SK-N-MC (cell line): ENCODE measurements at regions not wholly inside any gene's neighbourhood (a gene's known extent, or its start where the extent isn't known, plus 50 kb on each side); places are given as distances from the start of the nearest gene placed in this dataset.

Experiments
- DNase-seq: peaks from one replicate; pipeline ENCODE4 v3.0.0-alpha.2; 2011; ENCODE audit warnings: low read depth, low spot score
- H3K27ac ChIP-seq: fragments of 200-600 bp; sonication (generic); 2 replicates; pipeline ENCODE4 v1.5.1; 2016; ENCODE audit warnings: mixed run types
- H3K36me3 ChIP-seq: fragments of 200-600 bp; sonication (generic); 2 replicates; pipeline ENCODE4 v1.6.1; 2017; ENCODE audit warnings: antibody characterized with exemption, low read length, mixed read lengths; ENCODE audit not compliant: insufficient read depth
- H3K4me3 ChIP-seq: fragments of 200-600 bp; sonication (generic); 2 replicates; pipeline ENCODE4 v1.5.1; 2016
- H3K9ac ChIP-seq: fragments of 200-600 bp; sonication (generic); 2 replicates; pipeline ENCODE4 v1.8.0; 2017; ENCODE audit warnings: mixed run types, mixed read lengths; ENCODE audit not compliant: insufficient read length
- H3K9me3 ChIP-seq: fragments of 200-600 bp; sonication (generic); 2 replicates; pipeline ENCODE4 v1.6.1; 2017; ENCODE audit warnings: low read depth, mild to moderate bottlenecking, antibody characterized with exemption, low read length, moderate library complexity, mixed read lengths
- EZH2 ChIP-seq: fragments of 200-600 bp; sonication (generic); IDR thresholded peaks from one replicate; pipeline ENCODE4 v1.6.1; 2017; ENCODE audit warnings: antibody characterized with exemption
- FOXP2 ChIP-seq: optimal IDR thresholded peaks from 2 replicates; pipeline ENCODE3; 2011; ENCODE audit warnings: mild to moderate bottlenecking, moderate library complexity; ENCODE audit not compliant: insufficient read depth; ENCODE audit errors: extremely low read length, control extremely low read depth
- POLR2AphosphoS5 ChIP-seq: IDR thresholded peaks from 2 replicates; pipeline ENCODE4 v1.6.1; 2012; ENCODE audit warnings: mild to moderate bottlenecking, low read depth, low read length, borderline replicate concordance

DNA sequence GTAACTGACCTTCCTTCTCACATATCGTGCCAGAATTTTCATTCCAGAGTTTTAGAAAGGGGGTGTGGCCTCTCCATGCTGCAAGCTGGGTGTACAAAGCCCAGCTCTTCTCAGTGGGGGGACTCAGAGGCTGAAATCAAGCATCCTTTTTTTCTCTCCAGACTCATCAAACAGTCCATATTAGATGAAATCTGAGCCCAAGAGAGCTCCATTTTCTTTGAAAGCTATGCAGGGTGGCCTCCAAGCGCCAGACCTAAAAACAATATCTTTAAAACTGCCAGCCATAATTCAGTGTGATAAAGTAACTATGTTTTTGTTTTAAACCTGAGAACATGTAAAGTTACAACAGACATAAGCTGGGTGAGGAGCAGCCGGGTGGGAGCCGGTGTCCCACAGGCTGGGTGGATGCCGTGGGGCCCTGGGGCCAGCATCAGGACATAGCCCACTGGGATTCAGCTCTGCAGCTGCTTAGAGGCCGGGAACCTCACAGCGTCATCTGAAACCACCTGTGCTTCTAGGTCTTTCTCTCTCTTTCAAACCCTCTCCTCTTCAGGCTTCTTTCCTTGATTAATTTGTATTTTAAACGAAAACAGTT is 249.2 kb downstream of the ZNF536 start:
- DNase-seq: no peak
- Histone ChIP-seq H3K4me3 (no peak overlapping the region), H3K9ac (no peak overlapping the region), H3K36me3 (no peaks in the 10 kb centered on the region), H3K27ac (no peak overlapping the region), H3K9me3 (no peaks in the 10 kb centered on the region)
- no peak for TF ChIP-seq FOXP2
- TF ChIP-seq EZH2: no peak
- TF ChIP-seq POLR2AphosphoS5: no peak

DNA sequence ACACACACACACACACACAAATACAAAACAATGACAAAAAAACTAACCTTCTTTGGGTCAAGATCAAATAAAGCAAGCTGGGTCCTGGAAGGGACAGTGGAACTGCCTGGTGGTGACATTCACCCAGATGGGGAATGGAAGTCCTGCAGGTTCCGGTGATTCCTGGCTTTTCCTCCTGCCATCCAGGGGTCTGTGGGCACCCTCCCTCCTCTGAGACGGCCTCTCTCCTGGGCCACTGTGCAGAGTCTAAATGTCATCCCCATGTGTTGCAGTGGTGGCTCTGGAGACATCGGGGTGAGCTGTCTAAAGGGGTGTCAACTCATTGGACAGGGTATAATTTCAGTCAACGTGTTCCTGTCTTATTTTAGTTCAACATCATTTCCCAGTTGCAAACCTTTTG is 248.2 kb downstream of the ZNF536 start:
- no peak for TF ChIP-seq EZH2
- TF ChIP-seq FOXP2: no peak
- no peak for TF ChIP-seq POLR2AphosphoS5
- no peak for DNase-seq
- Histone ChIP-seq H3K27ac (no peak overlapping the region), H3K36me3 (no peaks in the 10 kb centered on the region), H3K9me3 (no peaks in the 10 kb centered on the region), H3K9ac (no peak overlapping the region), H3K4me3 (no peak overlapping the region)

- no peak overlapping the region for H3K4me3 ChIP-seq
- no peak for DNase-seq
- H3K9ac ChIP-seq: no peak overlapping the region
- no peaks in the 10 kb centered on the region for H3K36me3 ChIP-seq
- H3K9me3 ChIP-seq: no peaks in the 10 kb centered on the region
- TF ChIP-seq FOXP2: no peak
- TF ChIP-seq EZH2: no peak
- TF ChIP-seq POLR2AphosphoS5: no peak
- H3K27ac ChIP-seq: no peak overlapping the region
Measured at GRCh38 chr19:30609656-30610270, 237.6 kb downstream of the ZNF536 start.

GRCh38 chr19:30608471-30608870 is 236.3 kb downstream of the ZNF536 start:
- Histone ChIP-seq H3K27ac (no peak overlapping the region), H3K36me3 (no peaks in the 10 kb centered on the region), H3K4me3 (no peak overlapping the region), H3K9me3 (no peaks in the 10 kb centered on the region), H3K9ac (no peak overlapping the region)
- no peak for TF ChIP-seq POLR2AphosphoS5
- no peak for DNase-seq
